Stimulated activated naive CD8-positive, alpha-beta T cell treated with anti-CD3 and anti-CD28 coated beads, Interleukin-15, amount 100 ng/mL, for 72 hours (primary cell): ENCODE measurements at regions not wholly inside any gene's neighbourhood (a gene's known extent, or its start where the extent isn't known, plus 50 kb on each side); places are given as distances from the start of the nearest gene placed in this dataset.

Experiments used
- ATAC-seq: fragments of 150-1000 bp; cut with Tn5 transposase; 2 replicates; pipeline ENCODE4 v1.10.0; 2021; ENCODE audit warnings: mild to moderate bottlenecking, moderate library complexity
- DNase-seq, 2 donors: peaks; one replicate each; pipeline ENCODE4 v3.0.0; 2021 to 2022
- H3K27ac Mint-ChIP-seq, 2 donors: one replicate each; pipeline ENCODE4 v1.8.0; 2022; ENCODE audit warnings: mild to moderate bottlenecking in 2 of 2, mixed read lengths in 2 of 2, moderate library complexity in 2 of 2
- H3K27me3 Mint-ChIP-seq: one replicate; pipeline ENCODE4 v1.8.0; 2022; ENCODE audit warnings: mixed read lengths
- H3K4me1 Mint-ChIP-seq: one replicate; pipeline ENCODE4 v1.8.0; 2022; ENCODE audit warnings: mild to moderate bottlenecking, mixed read lengths
- H3K4me3 Mint-ChIP-seq, 2 donors: one replicate each; pipeline ENCODE4 v1.8.0; 2022; ENCODE audit warnings: mild to moderate bottlenecking in 2 of 2, mixed read lengths in 2 of 2, moderate library complexity in 1 of 2
- H3K9me3 Mint-ChIP-seq, 2 donors: one replicate each; pipeline ENCODE4 v1.8.0; 2022; ENCODE audit warnings: mixed read lengths in 2 of 2

- no peak overlapping the region for H3K27ac Mint-ChIP-seq
- DNase-seq (no peak), ATAC-seq (no peak)
- H3K9me3 Mint-ChIP-seq = peaks cover 3 to 7% of the 10 kb centered on the region in 2 donors
- no peaks in the 10 kb centered on the region for H3K4me1 Mint-ChIP-seq
- H3K27me3 Mint-ChIP-seq = peaks cover 7% of the 10 kb centered on the region
- no peak overlapping the region for H3K4me3 Mint-ChIP-seq
These were observed 58.6 kb upstream of the NYAP2 start for GRCh38 chr2:225340923-225341322.

- Mint-ChIP-seq H3K4me1 (no peaks in the 10 kb centered on the region), H3K9me3 (no peaks in the 10 kb centered on the region), H3K27me3 (peaks cover 7% of the 10 kb centered on the region), H3K4me3 (no peak overlapping the region), H3K27ac (no peak overlapping the region)
- ATAC-seq = no peak
- no peak for DNase-seq
These were observed 62.3 kb upstream of the NYAP2 start for GRCh38 chr2:225337183-225337582.

- Mint-ChIP-seq H3K4me1 (no peaks in the 10 kb centered on the region), H3K4me3 (no peak overlapping the region), H3K27ac (no peak overlapping the region), H3K9me3 (no peaks in the 10 kb centered on the region), H3K27me3 (peaks cover 7% of the 10 kb centered on the region)
- ATAC-seq = no peak
- no peak for DNase-seq
These were observed 65.0 kb upstream of the NYAP2 start for GRCh38 chr2:225334514-225334913.

- Mint-ChIP-seq H3K27me3 (peaks cover 7% of the 10 kb centered on the region), H3K4me1 (no peaks in the 10 kb centered on the region), H3K4me3 (no peak overlapping the region), H3K27ac (no peak overlapping the region), H3K9me3 (peaks cover 0 to 4% of the 10 kb centered on the region in 2 donors)
- ATAC-seq (no peak), DNase-seq (no peak)
These were observed 71.3 kb upstream of the NYAP2 start for GRCh38 chr2:225328192-225328591.

- Mint-ChIP-seq H3K9me3 (peaks cover 0 to 4% of the 10 kb centered on the region in 2 donors), H3K27me3 (peaks cover 7% of the 10 kb centered on the region), H3K27ac (no peak overlapping the region), H3K4me1 (no peaks in the 10 kb centered on the region), H3K4me3 (no peak overlapping the region)
- ATAC-seq (no peak), DNase-seq (no peak)
These were observed 72.5 kb upstream of the NYAP2 start for GRCh38 chr2:225326969-225327368.

GRCh38 chr2:225319872-225320271, 79.6 kb upstream of the NYAP2 start:
- H3K9me3 Mint-ChIP-seq = no peaks in the 10 kb centered on the region
- no peak for ATAC-seq
- DNase-seq = no peak
- no peak overlapping the region for H3K4me3 Mint-ChIP-seq
- H3K27ac Mint-ChIP-seq = no peak overlapping the region
- no peaks in the 10 kb centered on the region for H3K27me3 Mint-ChIP-seq
- H3K4me1 Mint-ChIP-seq = no peaks in the 10 kb centered on the region

- no peak for ATAC-seq
- H3K9me3 Mint-ChIP-seq = no peaks in the 10 kb centered on the region
These were observed 81.1 kb upstream of the NYAP2 start for GRCh38 chr2:225318440-225318839.

GRCh38 chr2:225317186-225317585, 82.3 kb upstream of the NYAP2 start:
- H3K27me3 Mint-ChIP-seq = no peaks in the 10 kb centered on the region
- no peaks in the 10 kb centered on the region for H3K4me1 Mint-ChIP-seq
- H3K9me3 Mint-ChIP-seq = no peaks in the 10 kb centered on the region
- no peak overlapping the region for H3K27ac Mint-ChIP-seq
- ATAC-seq = no peak
- no peak for DNase-seq
- no peak overlapping the region for H3K4me3 Mint-ChIP-seq

More at GRCh38 chr2:225318440-225318839, 81.1 kb upstream of the NYAP2 start:
- Mint-ChIP-seq H3K4me1 (no peaks in the 10 kb centered on the region), H3K4me3 (no peak overlapping the region), H3K27me3 (no peaks in the 10 kb centered on the region), H3K27ac (no peak overlapping the region)
- no peak for DNase-seq

- Mint-ChIP-seq H3K27ac (no peak overlapping the region), H3K9me3 (no peaks in the 10 kb centered on the region), H3K4me1 (no peaks in the 10 kb centered on the region), H3K4me3 (no peak overlapping the region), H3K27me3 (no peaks in the 10 kb centered on the region)
- no peak for ATAC-seq
- no peak for DNase-seq
These were observed 88.8 kb upstream of the NYAP2 start for GRCh38 chr2:225310745-225311144.

- Mint-ChIP-seq H3K4me3 (no peak overlapping the region), H3K9me3 (peaks cover 5 to 8% of the 10 kb centered on the region in 2 donors), H3K27me3 (no peaks in the 10 kb centered on the region), H3K27ac (no peak overlapping the region), H3K4me1 (no peaks in the 10 kb centered on the region)
- no peak for ATAC-seq
- DNase-seq = no peak
These were observed 90.0 kb upstream of the NYAP2 start for GRCh38 chr2:225309516-225309915.

- Mint-ChIP-seq H3K4me1 (no peaks in the 10 kb centered on the region), H3K4me3 (no peak overlapping the region)
These were observed 102.6 kb upstream of the NYAP2 start for GRCh38 chr2:225296951-225297350.

GRCh38 chr2:225295102-225295501, 104.4 kb upstream of the NYAP2 start:
- ATAC-seq = no peak
- H3K9me3 Mint-ChIP-seq = no peaks in the 10 kb centered on the region
- H3K27me3 Mint-ChIP-seq = no peaks in the 10 kb centered on the region

More at GRCh38 chr2:225296951-225297350, 102.6 kb upstream of the NYAP2 start:
- DNase-seq (no peak), ATAC-seq (no peak)
- no peaks in the 10 kb centered on the region for H3K27me3 Mint-ChIP-seq
- H3K27ac Mint-ChIP-seq = no peak overlapping the region
- H3K9me3 Mint-ChIP-seq = peaks cover 17 to 18% of the 10 kb centered on the region in 2 donors

GRCh38 chr2:225293638-225294037, 105.9 kb upstream of the NYAP2 start:
- ATAC-seq (no peak), DNase-seq (no peak)
- Mint-ChIP-seq H3K4me3 (no peak overlapping the region), H3K4me1 (no peaks in the 10 kb centered on the region), H3K9me3 (no peaks in the 10 kb centered on the region), H3K27ac (no peak overlapping the region), H3K27me3 (no peaks in the 10 kb centered on the region)

More at GRCh38 chr2:225295102-225295501, 104.4 kb upstream of the NYAP2 start:
- DNase-seq = no peak
- Mint-ChIP-seq H3K4me1 (no peaks in the 10 kb centered on the region), H3K4me3 (no peak overlapping the region), H3K27ac (no peak overlapping the region)

GRCh38 chr2:225290757-225291400, 108.6 kb upstream of the NYAP2 start:
- no peak overlapping the region for H3K27ac Mint-ChIP-seq
- H3K4me3 Mint-ChIP-seq = no peak overlapping the region
- DNase-seq (no peak), ATAC-seq (no peak)
- no peaks in the 10 kb centered on the region for H3K9me3 Mint-ChIP-seq
- H3K4me1 Mint-ChIP-seq = no peaks in the 10 kb centered on the region
- H3K27me3 Mint-ChIP-seq = no peaks in the 10 kb centered on the region

- H3K27me3 Mint-ChIP-seq = no peaks in the 10 kb centered on the region
- H3K4me3 Mint-ChIP-seq = no peak overlapping the region
- DNase-seq (no peak), ATAC-seq (no peak)
- no peaks in the 10 kb centered on the region for H3K4me1 Mint-ChIP-seq
- no peak overlapping the region for H3K27ac Mint-ChIP-seq
- no peaks in the 10 kb centered on the region for H3K9me3 Mint-ChIP-seq
These were observed 109.9 kb upstream of the NYAP2 start for GRCh38 chr2:225289659-225290058.

- ATAC-seq (no peak), DNase-seq (no peak)
- H3K27me3 Mint-ChIP-seq = no peaks in the 10 kb centered on the region
- H3K4me3 Mint-ChIP-seq = no peak overlapping the region
- H3K27ac Mint-ChIP-seq = no peak overlapping the region
- H3K4me1 Mint-ChIP-seq = no peaks in the 10 kb centered on the region
- no peaks in the 10 kb centered on the region for H3K9me3 Mint-ChIP-seq
These were observed 110.5 kb upstream of the NYAP2 start for GRCh38 chr2:225288986-225289385.
